COLO829 (cell line): ENCODE measurements at regions not wholly inside any gene's neighbourhood (a gene's known extent, or its start where the extent isn't known, plus 50 kb on each side); places are given as distances from the start of the nearest gene placed in this dataset.

Experiments
- DNase-seq: peaks from one replicate; pipeline ENCODE4 v3.0.0; 2012; ENCODE audit warnings: low spot score

DNA sequence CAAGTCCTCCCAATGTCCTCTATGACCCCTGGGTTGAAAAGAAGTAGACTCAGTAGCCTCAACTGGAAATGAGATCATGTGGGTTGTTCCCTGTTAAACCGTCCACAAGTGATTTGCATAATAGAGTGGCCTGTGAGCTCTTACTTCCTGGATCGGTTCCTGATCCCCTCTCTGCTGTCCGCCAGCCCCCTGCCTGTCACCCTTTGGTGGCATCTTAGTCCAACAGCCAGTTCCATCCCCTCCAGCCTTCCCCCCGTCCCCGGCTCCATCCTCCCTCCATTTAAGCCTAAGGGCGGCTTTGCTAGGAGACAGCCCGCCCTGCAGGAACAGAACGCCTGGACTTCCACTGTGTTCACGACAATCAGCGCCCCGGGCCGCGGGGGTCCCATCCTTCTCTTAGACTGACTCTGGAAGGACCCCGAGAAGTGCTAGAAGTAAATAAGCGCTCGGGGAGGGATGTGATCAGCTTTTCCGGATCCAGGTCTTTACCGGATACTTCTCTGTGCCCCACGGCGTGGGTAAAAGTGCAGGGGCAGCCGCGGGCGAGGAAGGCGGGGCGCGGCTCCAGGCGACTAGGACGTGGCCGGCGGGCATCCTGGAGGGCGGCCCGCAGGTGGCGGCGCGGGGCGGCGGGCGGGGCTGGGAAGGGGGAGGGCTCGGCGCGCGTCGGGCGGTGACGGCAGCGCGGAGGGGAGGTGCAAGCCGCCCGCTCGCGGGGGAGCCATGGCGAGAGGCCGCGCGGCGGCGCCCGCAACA is 51.2 kb upstream of the ULK4 start:
- peak; percentile 63 for DNase-seq

- no peak for DNase-seq
These were observed 50.6 kb upstream of the ULK4 start for GRCh38 chr3:42012383-42012934.
